GM06990 (cell line): ENCODE measurements at regions not wholly inside any gene's neighbourhood (a gene's known extent, or its start where the extent isn't known, plus 50 kb on each side); places are given as distances from the start of the nearest gene placed in this dataset.

Source experiments
- DNase-seq: peaks from one replicate; pipeline ENCODE4 v3.0.0-alpha.2; 2011; ENCODE audit not compliant: insufficient read length; ENCODE audit errors: extremely low read depth
- H3K27me3 ChIP-seq: replicated peaks from 2 replicates; pipeline ENCODE4 v1.6.0; 2011; ENCODE audit warnings: low read length; ENCODE audit not compliant: control insufficient read depth, insufficient read depth
- H3K36me3 ChIP-seq: 2 replicates; pipeline ENCODE4 v1.5.1; 2011; ENCODE audit warnings: low read length; ENCODE audit not compliant: control insufficient read depth, insufficient read depth
- H3K4me3 ChIP-seq: replicated peaks from 2 replicates; pipeline ENCODE4 v1.5.1; 2011; ENCODE audit warnings: low read depth, mild to moderate bottlenecking, control low read depth, low read length
- TF ChIP-seq, protein P1 (sequence below): IDR thresholded peaks from 2 replicates; pipeline ENCODE4 v1.5.1; 2011; ENCODE audit warnings: low read length, control low read depth, mild to moderate bottlenecking, inconsistent platforms; ENCODE audit not compliant: insufficient read depth, poor library complexity, severe bottlenecking

DNA sequence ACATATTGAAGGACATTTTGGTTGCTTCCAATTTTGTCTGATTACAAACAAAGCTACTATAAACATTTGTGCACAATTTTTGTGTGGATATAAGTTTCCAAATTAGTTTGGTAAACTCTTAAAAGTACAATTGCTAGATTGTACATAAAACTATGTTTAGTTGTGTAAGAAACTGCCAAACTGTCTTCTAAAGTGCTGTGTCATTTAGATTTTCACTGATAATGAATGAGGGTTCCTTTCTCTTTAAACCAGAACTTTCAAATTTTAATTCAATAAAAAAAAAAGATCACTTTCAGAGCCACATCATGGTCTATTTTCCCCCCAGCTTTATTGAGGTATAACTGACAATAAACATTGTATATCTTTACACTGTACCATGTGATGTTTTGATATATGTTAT, 74.0 kb upstream of the TRPC7 start:
- TF ChIP-seq, protein P1, sequence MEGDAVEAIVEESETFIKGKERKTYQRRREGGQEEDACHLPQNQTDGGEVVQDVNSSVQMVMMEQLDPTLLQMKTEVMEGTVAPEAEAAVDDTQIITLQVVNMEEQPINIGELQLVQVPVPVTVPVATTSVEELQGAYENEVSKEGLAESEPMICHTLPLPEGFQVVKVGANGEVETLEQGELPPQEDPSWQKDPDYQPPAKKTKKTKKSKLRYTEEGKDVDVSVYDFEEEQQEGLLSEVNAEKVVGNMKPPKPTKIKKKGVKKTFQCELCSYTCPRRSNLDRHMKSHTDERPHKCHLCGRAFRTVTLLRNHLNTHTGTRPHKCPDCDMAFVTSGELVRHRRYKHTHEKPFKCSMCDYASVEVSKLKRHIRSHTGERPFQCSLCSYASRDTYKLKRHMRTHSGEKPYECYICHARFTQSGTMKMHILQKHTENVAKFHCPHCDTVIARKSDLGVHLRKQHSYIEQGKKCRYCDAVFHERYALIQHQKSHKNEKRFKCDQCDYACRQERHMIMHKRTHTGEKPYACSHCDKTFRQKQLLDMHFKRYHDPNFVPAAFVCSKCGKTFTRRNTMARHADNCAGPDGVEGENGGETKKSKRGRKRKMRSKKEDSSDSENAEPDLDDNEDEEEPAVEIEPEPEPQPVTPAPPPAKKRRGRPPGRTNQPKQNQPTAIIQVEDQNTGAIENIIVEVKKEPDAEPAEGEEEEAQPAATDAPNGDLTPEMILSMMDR = no peak
- DNase-seq = no peak
- H3K27me3 ChIP-seq = no peaks in the 10 kb centered on the region
- H3K4me3 ChIP-seq = no peak overlapping the region
- no peaks in the 10 kb centered on the region for H3K36me3 ChIP-seq

DNA sequence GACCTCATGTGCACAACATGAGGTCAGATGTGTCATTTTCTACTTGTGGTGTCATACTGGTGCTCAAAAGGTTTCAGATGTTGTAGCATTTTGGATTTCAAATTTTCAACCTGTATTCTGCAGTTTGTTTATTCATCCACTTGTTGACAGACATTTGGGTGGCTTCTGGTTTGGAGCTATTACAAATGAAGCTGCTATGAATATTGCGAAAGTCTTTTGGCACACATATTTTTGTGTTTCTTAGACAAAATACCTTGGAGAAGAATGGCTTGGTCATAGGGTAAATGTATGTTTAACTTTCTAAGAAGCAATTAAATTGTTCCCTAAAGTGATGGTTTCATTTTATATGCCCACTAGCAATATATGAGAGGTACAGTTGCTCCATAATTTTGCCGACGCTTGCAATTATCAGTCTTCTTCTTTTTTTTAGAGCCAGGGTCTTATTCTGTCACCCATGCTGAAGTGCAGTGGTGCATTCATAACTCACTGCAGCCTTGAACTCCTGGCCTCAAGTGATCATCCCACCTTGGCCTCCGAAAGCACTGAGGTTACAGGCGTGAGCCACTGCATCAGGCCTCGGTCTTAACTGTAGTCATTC, 70.7 kb upstream of the TRPC7 start:
- no peak for DNase-seq
- no peaks in the 10 kb centered on the region for H3K27me3 ChIP-seq
- no peak overlapping the region for H3K4me3 ChIP-seq
- no peaks in the 10 kb centered on the region for H3K36me3 ChIP-seq
- TF ChIP-seq, protein P1 = no peak

DNA sequence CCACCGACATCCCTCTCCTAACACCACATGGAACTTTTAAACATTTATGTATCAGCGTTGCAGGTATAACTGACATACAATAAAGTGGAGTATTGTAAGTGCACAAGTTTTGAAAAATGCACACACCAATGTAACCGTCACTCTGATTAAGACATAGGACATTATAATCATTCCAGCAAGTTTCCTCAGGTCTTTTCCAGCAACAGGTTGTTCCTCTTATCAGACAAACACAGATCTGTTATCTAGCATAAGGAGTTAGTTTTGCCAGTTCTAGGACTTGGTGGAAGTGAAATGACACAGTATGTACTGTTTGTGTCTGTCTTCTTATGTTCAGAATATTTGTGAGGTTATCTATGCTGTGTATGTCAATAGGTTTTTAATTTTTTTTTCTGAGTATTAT, 69.5 kb upstream of the TRPC7 start:
- H3K27me3 ChIP-seq = no peaks in the 10 kb centered on the region
- DNase-seq = no peak
- H3K4me3 ChIP-seq = no peak overlapping the region
- TF ChIP-seq, protein P1 = no peak
- no peaks in the 10 kb centered on the region for H3K36me3 ChIP-seq

DNA sequence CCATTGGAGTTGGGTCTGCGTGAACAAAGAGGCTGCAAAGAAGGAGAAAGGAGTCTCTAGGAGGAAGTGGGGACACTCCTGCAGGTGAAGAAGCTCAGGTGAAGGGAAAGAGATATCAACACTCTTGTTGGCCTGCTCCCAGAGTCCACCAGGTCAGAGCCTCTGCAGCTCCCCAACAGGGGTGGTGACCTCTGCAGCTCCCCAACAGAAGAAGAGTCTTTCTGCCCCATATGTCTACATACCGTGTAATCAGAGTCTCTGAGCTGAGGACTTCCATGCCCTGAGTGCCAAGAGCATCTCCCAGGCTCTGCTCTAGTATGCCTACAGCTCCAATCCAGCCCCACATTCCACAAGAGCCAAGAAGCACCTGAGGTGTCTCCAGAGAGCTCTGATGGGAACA, 67.4 kb upstream of the TRPC7 start:
- DNase-seq = no peak
- no peaks in the 10 kb centered on the region for H3K27me3 ChIP-seq
- H3K4me3 ChIP-seq = no peak overlapping the region
- H3K36me3 ChIP-seq = no peaks in the 10 kb centered on the region
- TF ChIP-seq, protein P1 = no peak

DNA sequence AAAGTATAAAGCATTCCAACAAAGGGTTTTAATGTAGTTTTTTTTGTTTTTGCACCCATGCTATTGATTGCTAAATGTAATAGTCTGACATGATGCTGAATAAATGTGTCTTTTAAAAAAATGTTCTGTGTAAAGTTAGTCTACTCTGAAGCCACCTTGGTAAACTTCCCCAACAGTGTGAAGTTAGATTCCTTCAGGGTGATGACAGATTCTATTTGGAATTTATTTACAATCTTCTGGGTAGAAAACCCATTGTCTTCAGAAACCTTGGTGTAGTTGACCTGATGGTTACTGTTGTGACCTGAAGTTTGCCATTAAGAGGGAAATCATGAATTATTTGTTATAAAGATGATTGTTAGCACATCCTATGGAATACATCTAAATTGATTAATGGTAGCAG, 64.7 kb upstream of the TRPC7 start:
- no peak for DNase-seq
- TF ChIP-seq, protein P1 = no peak
- Histone ChIP-seq H3K36me3 (no peaks in the 10 kb centered on the region), H3K27me3 (no peaks in the 10 kb centered on the region), H3K4me3 (no peak overlapping the region)

DNA sequence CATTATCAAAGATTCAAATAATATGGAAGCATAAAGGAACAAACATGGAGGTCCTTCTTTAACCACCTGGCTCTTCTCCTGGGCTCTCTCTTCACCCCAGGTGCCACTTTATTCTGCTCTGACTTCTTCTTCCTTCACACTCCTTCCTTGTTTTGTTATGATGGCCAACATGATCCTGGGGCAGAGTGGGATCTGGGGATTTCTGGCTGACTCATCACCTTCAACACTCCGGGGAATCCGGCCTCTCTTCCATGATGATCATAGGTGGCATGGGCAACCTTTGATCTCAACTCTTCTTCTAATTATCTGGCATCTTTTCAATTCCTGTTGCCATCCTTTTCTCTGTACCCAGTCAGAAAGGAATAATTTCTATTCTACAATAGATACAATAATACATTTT, 62.1 kb upstream of the TRPC7 start:
- Histone ChIP-seq H3K4me3 (no peak overlapping the region), H3K27me3 (no peaks in the 10 kb centered on the region), H3K36me3 (no peaks in the 10 kb centered on the region)
- DNase-seq = no peak
- TF ChIP-seq, protein P1 = no peak
